ENCODE measurements at regions not wholly inside any gene's neighbourhood (a gene's known extent, or its start where the extent isn't known, plus 50 kb on each side); places are given as distances from the start of the nearest gene placed in this dataset.

- Mint-ChIP-seq H3K27ac (no peak overlapping the region), H3K27me3 (ENCODE audit: insufficient read depth) (peaks cover 1% of the 10 kb centered on the region), H3K36me3 (ENCODE audit: low read depth) (no peaks in the 10 kb centered on the region), H3K4me3 (no peak overlapping the region), H3K9me3 (no peaks in the 10 kb centered on the region), H3K4me1 (ENCODE audit: low read depth) (no peaks in the 10 kb centered on the region)
- DNase-seq (ENCODE audit: low spot score), result no peak
- intact Hi-C loops (cut with micrococcal nuclease), result no loop called here
Observed at GRCh38 chr14:53652068-53652467, 304.6 kb downstream of the BMP4 start.

- intact Hi-C loops (cut with micrococcal nuclease), result no loop called here
- no peaks in the 10 kb centered on the region for H3K36me3 Mint-ChIP-seq (ENCODE audit: low read depth)
- no peak for DNase-seq (ENCODE audit: low spot score)
- peaks cover 1% of the 10 kb centered on the region for H3K27me3 Mint-ChIP-seq (ENCODE audit: insufficient read depth)
- H3K4me1 Mint-ChIP-seq (ENCODE audit: low read depth), result no peaks in the 10 kb centered on the region
- H3K27ac Mint-ChIP-seq, result no peak overlapping the region
- no peak overlapping the region for H3K4me3 Mint-ChIP-seq
- no peaks in the 10 kb centered on the region for H3K9me3 Mint-ChIP-seq
Observed at GRCh38 chr14:53651096-53651740, 305.4 kb downstream of the BMP4 start.

DNA sequence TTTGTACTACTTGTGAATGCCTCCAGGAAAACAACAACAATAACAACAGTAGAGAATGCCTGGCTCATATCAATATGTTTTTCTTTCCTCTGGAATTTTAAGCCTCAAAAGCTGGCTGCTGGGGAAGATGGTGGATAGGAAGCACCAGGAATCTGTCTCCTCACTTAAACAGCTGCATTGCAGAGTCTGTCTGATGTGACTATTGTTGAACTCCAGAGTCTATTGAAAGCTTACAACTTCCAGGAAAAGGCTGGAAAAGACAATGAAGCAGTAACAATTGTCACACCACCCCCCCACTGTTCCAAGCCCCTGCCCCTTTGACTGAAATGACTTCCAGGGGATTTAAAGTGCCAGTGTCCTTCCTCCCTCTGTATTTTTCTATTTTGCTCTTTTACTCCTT lies 309.7 kb downstream of the BMP4 start:
- intact Hi-C loops (cut with micrococcal nuclease), result no loop called here
- Mint-ChIP-seq H3K9me3 (no peaks in the 10 kb centered on the region), H3K4me1 (ENCODE audit: low read depth) (no peaks in the 10 kb centered on the region), H3K27me3 (ENCODE audit: insufficient read depth) (peaks cover 1% of the 10 kb centered on the region), H3K4me3 (no peak overlapping the region), H3K36me3 (ENCODE audit: low read depth) (no peaks in the 10 kb centered on the region), H3K27ac (no peak overlapping the region)
- DNase-seq (ENCODE audit: low spot score), result no peak

- Mint-ChIP-seq H3K27me3 (ENCODE audit: insufficient read depth) (no peaks in the 10 kb centered on the region), H3K4me1 (ENCODE audit: low read depth) (no peaks in the 10 kb centered on the region), H3K4me3 (no peak overlapping the region), H3K36me3 (ENCODE audit: low read depth) (no peaks in the 10 kb centered on the region), H3K9me3 (no peaks in the 10 kb centered on the region), H3K27ac (no peak overlapping the region)
- DNase-seq (ENCODE audit: low spot score), result no peak
- intact Hi-C loops (cut with micrococcal nuclease), result no loop called here
Observed at GRCh38 chr14:53640695-53641094, 315.9 kb downstream of the BMP4 start.

DNA sequence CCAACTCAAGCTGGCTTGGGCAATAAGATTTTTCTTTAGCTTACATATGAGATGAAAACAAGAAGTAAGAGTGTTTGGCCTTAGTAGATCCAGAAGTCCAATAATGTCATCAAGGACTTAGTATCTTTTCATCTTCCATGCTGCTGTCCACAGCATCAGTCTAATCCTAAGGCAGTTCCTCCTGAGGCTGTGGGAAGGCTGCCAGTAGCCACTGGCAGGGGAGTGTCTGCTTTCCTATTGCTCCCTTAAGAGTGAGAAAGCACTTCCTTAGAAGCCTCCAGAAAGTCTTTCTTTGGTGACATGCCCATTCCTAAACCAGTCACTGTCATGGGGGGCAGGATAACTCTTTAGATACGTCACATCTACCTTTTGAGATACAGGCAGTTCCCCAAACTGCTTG lies 317.7 kb downstream of the BMP4 start:
- H3K27me3 Mint-ChIP-seq (ENCODE audit: insufficient read depth), result no peaks in the 10 kb centered on the region
- H3K4me1 Mint-ChIP-seq (ENCODE audit: low read depth), result no peaks in the 10 kb centered on the region
- no peak overlapping the region for H3K27ac Mint-ChIP-seq
- intact Hi-C loops (cut with micrococcal nuclease), result no loop called here
- no peak for DNase-seq (ENCODE audit: low spot score)
- no peaks in the 10 kb centered on the region for H3K9me3 Mint-ChIP-seq
- H3K36me3 Mint-ChIP-seq (ENCODE audit: low read depth), result no peaks in the 10 kb centered on the region
- H3K4me3 Mint-ChIP-seq, result no peak overlapping the region

DNA sequence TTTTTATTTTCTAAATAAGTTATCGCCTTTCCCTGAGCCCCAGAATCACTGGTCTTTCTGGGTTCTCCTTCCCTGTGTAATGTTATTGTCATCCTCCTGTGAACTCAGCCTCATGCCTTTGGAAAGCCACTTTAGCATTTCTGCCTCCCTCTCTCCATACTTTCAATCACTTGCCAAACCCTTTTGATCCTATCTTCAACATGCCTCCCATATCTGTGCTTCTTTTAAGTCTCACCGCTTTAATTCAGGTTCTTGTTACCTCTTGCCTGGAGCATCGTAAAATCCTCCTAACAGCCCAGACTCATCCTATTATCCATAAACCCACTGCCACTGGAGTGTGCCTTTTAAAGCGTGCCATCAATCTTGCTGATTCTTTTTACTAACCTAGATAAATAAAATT lies 321.8 kb downstream of the BMP4 start:
- Mint-ChIP-seq H3K4me3 (no peak overlapping the region), H3K27ac (no peak overlapping the region), H3K4me1 (ENCODE audit: low read depth) (no peaks in the 10 kb centered on the region), H3K9me3 (no peaks in the 10 kb centered on the region), H3K27me3 (ENCODE audit: insufficient read depth) (no peaks in the 10 kb centered on the region), H3K36me3 (ENCODE audit: low read depth) (no peaks in the 10 kb centered on the region)
- DNase-seq (ENCODE audit: low spot score), result no peak
- intact Hi-C loops (cut with micrococcal nuclease), result no loop called here

GRCh38 chr14:53630336-53630735 lies 326.3 kb downstream of the BMP4 start:
- Mint-ChIP-seq H3K27ac (no peak overlapping the region), H3K9me3 (no peaks in the 10 kb centered on the region), H3K4me3 (no peak overlapping the region), H3K36me3 (ENCODE audit: low read depth) (no peaks in the 10 kb centered on the region), H3K4me1 (ENCODE audit: low read depth) (no peaks in the 10 kb centered on the region), H3K27me3 (ENCODE audit: insufficient read depth) (no peaks in the 10 kb centered on the region)
- DNase-seq (ENCODE audit: low spot score), result no peak
- intact Hi-C loops (cut with micrococcal nuclease), result no loop called here

- Mint-ChIP-seq H3K27me3 (ENCODE audit: insufficient read depth) (no peaks in the 10 kb centered on the region), H3K4me3 (no peak overlapping the region), H3K27ac (no peak overlapping the region), H3K4me1 (ENCODE audit: low read depth) (no peaks in the 10 kb centered on the region), H3K36me3 (ENCODE audit: low read depth) (no peaks in the 10 kb centered on the region), H3K9me3 (no peaks in the 10 kb centered on the region)
- DNase-seq (ENCODE audit: low spot score), result no peak
- intact Hi-C loops (cut with micrococcal nuclease), result no loop called here
Observed at GRCh38 chr14:53628732-53629430, 327.7 kb downstream of the BMP4 start.

DNA sequence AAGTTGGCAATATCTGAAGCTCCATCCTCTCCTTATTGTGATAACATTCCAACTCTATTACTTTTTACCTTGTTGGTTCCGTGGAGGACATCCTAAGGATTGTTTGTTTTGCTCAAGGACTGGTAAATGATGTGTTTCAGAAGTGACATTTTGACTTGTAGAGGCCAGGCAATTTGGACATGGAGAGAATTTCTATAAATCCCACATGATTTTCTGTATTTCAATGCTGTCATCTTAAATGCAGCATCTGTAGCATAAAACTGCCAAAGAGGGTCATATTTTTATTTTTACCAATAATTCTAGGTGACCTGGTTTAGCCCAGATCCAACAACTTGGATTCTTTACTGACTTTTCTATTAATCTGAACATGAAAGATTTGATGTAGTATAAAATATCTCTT lies 328.4 kb downstream of the BMP4 start:
- Mint-ChIP-seq H3K36me3 (ENCODE audit: low read depth) (no peaks in the 10 kb centered on the region), H3K9me3 (no peaks in the 10 kb centered on the region), H3K27ac (no peak overlapping the region), H3K4me3 (no peak overlapping the region), H3K27me3 (ENCODE audit: insufficient read depth) (no peaks in the 10 kb centered on the region), H3K4me1 (ENCODE audit: low read depth) (no peaks in the 10 kb centered on the region)
- DNase-seq (ENCODE audit: low spot score), result no peak
- intact Hi-C loops (cut with micrococcal nuclease), result no loop called here

DNA sequence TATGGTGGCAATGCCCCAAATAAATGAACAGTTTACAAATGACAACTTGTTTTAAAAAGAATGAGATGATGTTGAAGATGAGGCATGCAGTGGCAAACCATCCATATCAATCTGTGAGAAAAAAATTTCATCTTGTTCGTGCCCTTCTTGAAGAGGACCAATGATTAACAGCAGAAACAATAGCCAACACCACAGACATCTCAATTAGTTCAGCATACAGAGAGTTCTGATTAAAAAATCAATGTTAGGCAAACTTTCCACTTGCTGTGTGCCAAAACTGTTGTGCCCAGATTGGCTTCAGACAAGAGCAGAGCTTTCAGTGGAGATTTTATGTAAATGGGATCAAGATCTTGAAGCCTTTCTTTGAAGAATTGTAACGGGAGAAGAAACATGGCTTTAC lies 329.9 kb downstream of the BMP4 start:
- H3K9me3 Mint-ChIP-seq, result no peaks in the 10 kb centered on the region
- H3K27me3 Mint-ChIP-seq (ENCODE audit: insufficient read depth), result no peaks in the 10 kb centered on the region
- no peak overlapping the region for H3K27ac Mint-ChIP-seq
- intact Hi-C loops (cut with micrococcal nuclease), result no loop called here
- no peak overlapping the region for H3K4me3 Mint-ChIP-seq
- no peaks in the 10 kb centered on the region for H3K36me3 Mint-ChIP-seq (ENCODE audit: low read depth)
- no peaks in the 10 kb centered on the region for H3K4me1 Mint-ChIP-seq (ENCODE audit: low read depth)
- DNase-seq (ENCODE audit: low spot score), result no peak

DNA sequence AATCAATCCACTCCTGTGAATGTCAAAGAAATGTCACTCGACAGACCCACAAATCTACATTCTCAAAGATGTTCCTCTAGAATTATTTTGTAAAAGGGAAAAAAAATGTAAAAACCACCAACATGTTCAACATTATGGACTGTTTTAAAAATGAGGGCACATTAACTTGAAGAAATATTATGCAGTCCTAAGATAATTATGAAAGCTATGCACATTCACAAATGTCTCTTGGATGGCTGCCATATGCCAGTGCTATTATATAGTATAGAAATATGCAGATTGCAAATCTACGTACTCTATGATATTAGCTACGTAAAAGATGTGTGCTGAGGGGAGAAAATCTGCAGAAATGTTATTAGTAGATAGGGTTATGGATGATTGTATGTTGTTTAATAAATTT lies 334.2 kb downstream of the BMP4 start:
- intact Hi-C loops (cut with micrococcal nuclease), result no loop called here
- no peaks in the 10 kb centered on the region for H3K9me3 Mint-ChIP-seq

GRCh38 chr14:53621921-53622320 lies 334.7 kb downstream of the BMP4 start:
- Mint-ChIP-seq H3K4me1 (ENCODE audit: low read depth) (no peaks in the 10 kb centered on the region), H3K36me3 (ENCODE audit: low read depth) (no peaks in the 10 kb centered on the region), H3K27ac (no peak overlapping the region), H3K9me3 (no peaks in the 10 kb centered on the region), H3K27me3 (ENCODE audit: insufficient read depth) (no peaks in the 10 kb centered on the region), H3K4me3 (no peak overlapping the region)
- DNase-seq (ENCODE audit: low spot score), result no peak
- intact Hi-C loops (cut with micrococcal nuclease), result no loop called here

More for the DNA sequence above, 334.2 kb downstream of the BMP4 start:
- H3K4me1 Mint-ChIP-seq (ENCODE audit: low read depth), result no peaks in the 10 kb centered on the region
- no peak for DNase-seq (ENCODE audit: low spot score)
- H3K27me3 Mint-ChIP-seq (ENCODE audit: insufficient read depth), result no peaks in the 10 kb centered on the region
- no peak overlapping the region for H3K4me3 Mint-ChIP-seq
- H3K36me3 Mint-ChIP-seq (ENCODE audit: low read depth), result no peaks in the 10 kb centered on the region
- H3K27ac Mint-ChIP-seq, result no peak overlapping the region

DNA sequence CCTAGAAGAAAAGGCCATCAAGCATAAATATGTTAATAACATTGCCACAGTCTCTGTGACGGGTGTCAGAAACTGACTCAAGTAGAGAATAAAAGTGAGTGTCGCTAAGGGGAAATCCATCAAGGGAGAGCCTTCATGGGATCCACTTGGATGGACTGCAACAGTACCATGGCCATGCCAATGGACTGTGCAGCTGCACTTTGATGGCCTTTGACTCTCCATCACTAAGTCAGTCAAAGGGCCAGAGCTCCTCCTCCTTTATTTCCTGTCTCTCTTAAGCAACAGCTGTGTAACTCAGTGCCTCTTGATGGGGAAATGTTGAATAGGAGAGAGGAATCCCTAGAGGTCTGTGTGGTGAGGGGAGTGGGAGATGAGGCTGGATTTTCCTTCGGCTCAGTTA lies 335.2 kb downstream of the BMP4 start:
- intact Hi-C loops (cut with micrococcal nuclease), result no loop called here
- DNase-seq (ENCODE audit: low spot score), result no peak
- H3K27ac Mint-ChIP-seq, result no peak overlapping the region
- H3K4me3 Mint-ChIP-seq, result no peak overlapping the region
- no peaks in the 10 kb centered on the region for H3K36me3 Mint-ChIP-seq (ENCODE audit: low read depth)
- no peaks in the 10 kb centered on the region for H3K9me3 Mint-ChIP-seq
- H3K4me1 Mint-ChIP-seq (ENCODE audit: low read depth), result no peaks in the 10 kb centered on the region
- no peaks in the 10 kb centered on the region for H3K27me3 Mint-ChIP-seq (ENCODE audit: insufficient read depth)

- Mint-ChIP-seq H3K4me3 (no peak overlapping the region), H3K36me3 (ENCODE audit: low read depth) (no peaks in the 10 kb centered on the region), H3K27me3 (ENCODE audit: insufficient read depth) (no peaks in the 10 kb centered on the region), H3K27ac (no peak overlapping the region), H3K4me1 (ENCODE audit: low read depth) (no peaks in the 10 kb centered on the region), H3K9me3 (no peaks in the 10 kb centered on the region)
- intact Hi-C loops (cut with micrococcal nuclease), result no loop called here
- DNase-seq (ENCODE audit: low spot score), result no peak
Observed at GRCh38 chr14:53620890-53621289, 335.7 kb downstream of the BMP4 start.

Measured in activated T-helper 1 cell treated with anti-CD3 and anti-CD28 coated beads, Interleukin-12 subunit alpha, Interleukin-12 subunit beta, Interleukin-2, Interleukin-4 antibody, amounts not matched to agents 30 ng/mL and 10 ng/mL and 1 ng/mL, durations not matched to agents 14 hours and 24 hours and 36 hours (primary cell).